Heart left ventricle (tissue), 13 donors: ENCODE measurements at regions not wholly inside any gene's neighbourhood (a gene's known extent, or its start where the extent isn't known, plus 50 kb on each side); places are given as distances from the start of the nearest gene placed in this dataset.

Experiments
- CTCF ChIP-seq, 12 donors: fragments of 200-600 bp; sonication (generic) in 4 of 12; IDR thresholded peaks; one replicate each; pipeline versions ENCODE4 v1.5.0 to v1.8.0; 2018 to 2022; ENCODE audit warnings: antibody characterized with exemption in 12 of 12, mild to moderate bottlenecking in 5 of 12
- POLR2A ChIP-seq, 2 donors: fragments of 450-650 bp; IDR thresholded peaks; one replicate each; pipeline ENCODE4 v1.6.1; 2017; ENCODE audit warnings: antibody characterized with exemption in 2 of 2, mild to moderate bottlenecking in 2 of 2, moderate library complexity in 2 of 2
- donor health status: ischemic (EF 13 %, LVEDD 7.1; RV severe dilation, severe dysfunction).
- donor health status: DM: no; HTN: yes; CAD: no.
- donor health status: DM: no; HTN: no; CAD: no.
- donor health status: ischemic (EF 25% LVEDD 6.9; RV normal size, moderate dysfunction).
- donor health status: ischemic (EF 25% LVEDD 5.7; RV mildly dilated, moderate dysfunction).
- donor health status: ischemic (EF 35%, LVEDD 5.7; RV mildly dilated, moderate dysfunction).
- donor health status: nonischemic (EF 11% LVEDD 7.7; RV severe dilation, severe dysfunction).
- donor health status: DM: yes; HTN: yes; CAD: no.
- donor health status: PGD.
- donor health status: ischemic (EF 29% LVEDD 5.4; RV normal size, mild dysfunction).
- donor health status: nonischemic (EF 23%, LVEDD 6.1; RV moderate dilation, normal function).

- no peak for TF ChIP-seq CTCF (IDR thresholded peaks at IDR 0.05)
- TF ChIP-seq POLR2A (IDR thresholded peaks at IDR 0.05), result no peak
Measured at GRCh38 chr10:61356354-61356753, 96.8 kb downstream of the TMEM26 start.
